GM19043 (cell line): ENCODE measurements at regions not wholly inside any gene's neighbourhood (a gene's known extent, or its start where the extent isn't known, plus 50 kb on each side); places are given as distances from the start of the nearest gene placed in this dataset.
"Not testable (repeated sequence)": the region's sequence is repeated elsewhere in the genome, so short reads cannot be mapped to it uniquely, and the experiment has no call there.

Experiments used
- ATAC-seq: cut with Tn5 transposase; IDR thresholded peaks from one replicate; pipeline ENCODE4 v1.9.1; 2021; ENCODE audit warnings: low read depth; ENCODE audit not compliant: unreplicated experiment

DNA sequence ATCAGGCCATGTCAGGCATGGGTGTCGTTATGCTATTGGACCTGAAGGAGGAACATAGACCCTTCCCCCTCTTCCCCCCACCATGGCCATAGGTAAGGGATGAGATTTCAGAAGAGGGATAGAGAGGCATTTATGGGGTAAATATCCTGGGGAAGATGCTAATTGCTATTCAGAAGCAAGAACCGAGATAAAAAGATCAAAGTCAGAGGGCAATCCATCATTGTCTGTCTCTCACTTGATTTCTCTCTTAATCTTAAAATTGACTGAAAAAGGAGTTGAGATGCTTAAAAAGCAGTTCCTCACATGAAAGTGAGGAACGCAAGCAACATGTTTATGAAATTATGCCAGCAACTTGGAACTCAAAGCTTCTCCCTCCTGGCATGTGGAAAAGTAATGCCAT, 212.0 kb downstream of the RPAP3 start:
- ATAC-seq = no peak

DNA sequence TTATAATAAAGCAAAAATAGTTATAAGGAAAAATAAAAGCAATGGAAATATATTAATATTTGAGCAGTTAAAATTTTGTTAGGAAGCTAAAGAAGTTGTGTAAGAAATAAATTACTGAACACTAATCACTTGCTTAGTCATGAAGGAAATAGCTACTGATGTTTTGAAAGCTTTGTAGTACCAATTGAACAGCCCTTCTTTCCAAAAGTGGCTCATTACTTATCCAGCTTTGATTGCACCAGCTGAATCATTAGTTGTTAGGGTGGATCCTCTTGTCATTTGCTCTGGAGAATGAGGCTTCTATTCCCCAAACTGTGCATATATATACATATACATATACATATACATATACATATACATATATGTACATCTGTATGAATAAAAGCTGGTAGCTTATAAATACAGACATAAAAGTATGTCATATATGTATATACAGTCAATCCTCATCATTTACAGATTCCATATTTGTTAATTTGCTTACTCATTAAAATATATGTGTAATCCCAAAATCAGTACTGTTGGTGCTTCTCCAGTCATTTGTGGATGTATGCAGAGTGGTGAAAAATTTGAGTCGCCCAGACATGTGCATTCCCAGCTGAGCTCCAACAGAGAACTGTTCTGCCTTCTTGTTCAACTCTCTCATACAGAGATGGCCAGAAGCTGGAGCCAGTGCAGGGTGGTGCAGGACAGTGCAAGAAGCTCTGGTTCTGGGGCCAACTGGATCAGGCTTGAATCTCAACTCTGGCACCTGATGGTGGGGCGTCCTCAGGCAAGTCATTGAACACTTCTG, 214.1 kb downstream of the RPAP3 start:
- no peak for ATAC-seq

DNA sequence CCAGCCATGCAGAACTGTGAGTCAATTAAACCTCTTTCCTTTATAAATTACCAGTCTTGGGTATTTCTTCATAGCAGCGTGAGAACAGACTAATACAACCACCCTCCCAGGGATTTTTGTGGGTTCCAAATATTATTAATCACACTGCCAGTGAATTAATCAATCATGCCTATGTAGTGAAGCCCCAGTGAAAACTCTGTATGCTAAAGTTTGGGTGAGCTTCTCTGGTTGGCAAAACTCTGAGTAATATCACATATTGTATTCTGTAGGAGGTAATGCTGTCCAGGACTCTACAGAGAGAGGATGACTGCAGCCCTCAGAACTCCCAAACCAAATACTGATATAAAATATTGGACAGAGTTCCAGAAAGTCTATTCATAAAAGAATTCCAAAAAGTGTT, 216.9 kb downstream of the RPAP3 start:
- no peak for ATAC-seq

DNA sequence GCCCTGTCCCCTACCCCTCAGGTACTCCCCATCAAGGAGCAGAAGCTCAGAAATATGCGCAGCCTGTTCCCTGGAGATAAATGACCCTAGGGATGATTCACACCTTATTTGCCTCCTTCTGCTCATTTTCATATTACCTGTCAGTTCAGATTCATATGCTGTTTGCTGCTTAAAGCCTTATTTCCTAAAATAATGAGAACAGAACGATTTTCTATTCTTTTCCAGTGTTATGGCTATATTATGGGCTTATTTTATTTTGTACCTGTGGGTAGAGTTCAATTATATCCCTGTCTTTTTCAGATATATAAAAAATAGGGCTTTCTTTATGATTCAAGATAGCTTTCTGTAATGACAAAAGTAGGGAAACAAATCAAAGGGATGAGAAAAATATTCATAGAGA, 224.8 kb downstream of the RPAP3 start:
- no peak for ATAC-seq

DNA sequence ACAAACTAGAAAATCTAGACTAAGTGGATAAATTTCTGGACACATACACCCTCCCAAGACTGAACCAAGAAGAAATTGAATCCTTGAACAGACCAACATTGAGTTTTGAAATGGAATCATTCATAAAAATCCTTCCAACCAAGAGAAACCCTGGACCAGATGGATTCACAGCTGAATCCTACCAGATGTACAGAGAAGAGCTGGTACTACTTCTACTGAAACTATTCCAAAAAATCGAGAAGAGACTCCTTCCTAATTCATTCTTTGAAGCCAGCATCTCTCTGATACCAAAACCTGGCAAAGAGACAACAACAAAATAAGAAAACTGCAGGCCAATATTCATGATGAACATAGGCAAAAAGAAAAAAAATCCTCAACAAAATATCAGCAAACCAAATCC, 227.4 kb downstream of the RPAP3 start:
- ATAC-seq = no peak

DNA sequence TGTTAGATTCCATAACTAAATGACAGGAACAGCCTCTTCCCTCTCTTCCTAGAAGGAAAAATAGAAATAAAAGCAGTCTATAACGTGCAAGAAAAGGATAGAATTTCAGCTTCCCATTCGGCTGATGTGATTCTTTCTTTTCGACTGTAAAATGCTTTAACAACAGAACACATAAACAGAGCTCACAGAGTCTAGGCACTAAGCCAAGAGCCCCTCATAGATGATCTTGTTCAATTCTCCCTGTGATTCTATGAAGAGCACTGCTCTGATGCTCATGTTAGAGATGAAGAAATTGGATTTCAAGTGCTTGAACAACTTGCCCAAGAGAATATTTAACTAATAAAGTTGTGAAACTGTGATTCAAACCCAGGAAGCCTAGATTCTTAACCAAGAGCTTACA, 232.7 kb downstream of the RPAP3 start:
- ATAC-seq = no peak

DNA sequence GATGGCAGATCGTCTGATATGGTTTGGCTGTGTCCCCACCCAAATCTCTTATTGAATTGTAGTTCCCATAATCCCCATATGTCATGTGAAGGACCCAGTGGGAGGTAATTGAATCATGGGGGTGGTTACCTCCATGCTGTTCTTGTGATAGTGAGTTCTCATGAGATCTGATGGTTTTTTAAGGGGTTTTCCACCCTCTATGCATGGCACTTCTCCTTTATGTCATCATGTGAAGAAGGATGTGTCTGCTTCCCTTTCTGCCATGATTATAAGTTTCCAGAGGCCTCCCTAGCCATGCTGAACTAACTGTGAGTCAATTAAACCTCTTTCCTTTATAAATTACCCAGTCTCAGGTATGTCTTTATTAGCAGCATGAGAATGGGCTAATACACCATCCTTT, 235.5 kb downstream of the RPAP3 start:
- ATAC-seq = not testable (repeated sequence)

DNA sequence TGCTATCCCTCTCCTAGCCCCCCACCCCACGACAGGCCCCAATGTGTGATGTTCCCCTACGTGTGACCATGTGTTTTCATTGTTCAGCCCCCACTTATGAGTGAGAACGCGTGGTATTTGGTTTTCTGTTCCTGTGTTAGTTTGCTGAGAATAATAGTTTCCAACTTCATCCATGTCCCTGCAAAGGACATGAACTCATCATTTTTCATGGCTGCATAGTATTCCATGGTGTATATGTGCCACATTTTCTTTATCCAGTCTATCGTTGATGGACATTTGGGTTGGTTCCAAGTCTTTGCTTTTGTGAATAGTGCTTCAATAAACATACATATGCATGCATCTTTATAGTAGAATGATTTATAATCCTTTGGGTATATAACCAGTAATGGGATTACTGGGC, 241.9 kb downstream of the RPAP3 start:
- not testable (repeated sequence) for ATAC-seq

DNA sequence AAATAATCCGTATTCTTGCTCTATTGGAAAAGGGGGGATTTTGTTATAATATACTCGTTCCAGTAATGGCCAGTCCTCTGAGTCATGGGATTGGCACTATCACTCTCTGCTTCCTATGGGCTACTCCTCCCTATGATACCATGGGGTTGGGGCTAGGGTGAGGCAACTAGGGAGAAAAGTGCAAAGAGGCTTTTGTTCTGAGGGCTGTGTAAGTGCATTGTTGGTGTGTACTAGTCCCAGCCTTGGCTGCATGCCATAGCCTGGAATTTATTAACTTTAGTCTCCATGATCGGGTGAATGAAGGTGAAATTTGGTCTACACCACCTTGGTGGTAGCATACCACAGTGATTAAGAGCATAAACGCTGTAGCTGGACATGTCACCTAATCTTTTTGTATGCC, 247.6 kb downstream of the RPAP3 start:
- no peak for ATAC-seq

DNA sequence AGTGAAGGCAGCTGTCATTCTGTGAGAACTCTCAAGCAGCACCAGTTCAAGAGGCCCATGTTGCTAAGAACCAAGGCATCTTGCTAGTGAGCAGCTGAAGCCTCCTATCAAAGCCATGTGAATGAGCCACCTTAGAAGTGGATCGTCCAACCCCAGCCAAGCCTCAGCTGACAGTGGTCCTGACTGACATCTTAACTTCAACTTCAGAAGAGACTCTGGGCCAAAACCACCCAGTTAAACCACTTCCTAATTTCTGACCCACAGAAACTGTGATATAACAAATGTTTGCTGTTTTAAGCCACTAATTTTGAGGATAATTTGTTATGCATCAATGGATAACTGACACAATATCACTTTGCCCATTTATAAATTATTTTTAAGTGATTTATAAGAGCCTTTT, 256.0 kb downstream of the RPAP3 start:
- no peak for ATAC-seq

DNA sequence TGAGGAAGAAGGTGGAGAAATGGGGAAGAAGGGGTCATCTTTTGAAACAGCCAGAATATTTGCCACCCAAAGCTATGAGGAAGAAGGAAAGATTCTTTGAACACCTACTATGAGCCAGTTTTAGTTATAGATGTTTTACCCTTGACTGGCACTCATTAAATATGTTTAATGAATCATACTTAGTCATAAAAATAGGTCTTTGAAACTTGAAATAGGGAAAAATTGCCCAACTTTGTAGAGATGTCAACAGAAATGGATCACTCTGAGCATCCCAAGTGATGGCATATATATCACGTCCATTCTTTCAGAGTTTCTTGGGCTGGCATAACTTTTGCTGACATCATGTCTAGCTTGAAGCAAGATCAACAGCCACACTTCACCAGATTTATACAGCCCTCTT, 263.5 kb downstream of the RPAP3 start:
- no peak for ATAC-seq

DNA sequence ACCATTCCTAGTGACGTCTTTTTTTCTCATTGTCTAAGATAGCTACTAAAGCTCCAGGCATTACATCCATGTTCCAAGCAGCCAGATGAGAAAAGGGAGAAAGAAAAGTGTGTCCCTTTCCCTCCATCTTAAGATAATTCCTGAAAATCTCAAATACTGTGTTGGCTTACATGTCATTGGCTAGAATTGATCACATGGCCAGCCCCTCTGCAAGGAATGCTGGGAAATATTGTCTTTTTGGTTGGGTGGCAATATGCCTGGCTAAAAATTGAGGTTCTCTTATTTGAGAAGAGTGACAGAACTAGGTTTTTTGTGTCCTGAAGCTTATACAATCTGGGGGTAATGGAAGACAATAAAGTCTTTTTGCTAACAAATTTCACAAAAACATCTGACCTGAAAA, 264.3 kb downstream of the RPAP3 start:
- ATAC-seq = no peak

DNA sequence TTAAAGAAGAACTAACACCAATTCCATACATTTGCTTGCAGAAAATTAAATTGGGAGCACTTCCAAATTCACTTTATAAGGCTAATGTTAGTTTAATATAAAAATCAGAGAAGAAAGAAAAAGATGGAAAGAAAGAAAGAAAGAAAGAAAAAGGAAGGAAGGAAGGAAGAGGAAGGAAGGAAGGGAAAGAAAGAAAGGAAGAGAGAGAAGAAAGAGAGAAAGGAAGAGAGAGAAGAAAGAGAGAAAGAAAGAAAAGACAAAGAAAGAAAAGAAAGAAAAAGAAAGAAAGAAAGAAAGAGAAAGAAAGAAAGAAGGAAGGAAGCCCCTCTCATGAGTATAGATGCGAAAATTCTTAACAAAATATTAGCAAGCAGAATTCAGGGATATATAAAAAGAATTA, 267.7 kb downstream of the RPAP3 start:
- no peak for ATAC-seq

DNA sequence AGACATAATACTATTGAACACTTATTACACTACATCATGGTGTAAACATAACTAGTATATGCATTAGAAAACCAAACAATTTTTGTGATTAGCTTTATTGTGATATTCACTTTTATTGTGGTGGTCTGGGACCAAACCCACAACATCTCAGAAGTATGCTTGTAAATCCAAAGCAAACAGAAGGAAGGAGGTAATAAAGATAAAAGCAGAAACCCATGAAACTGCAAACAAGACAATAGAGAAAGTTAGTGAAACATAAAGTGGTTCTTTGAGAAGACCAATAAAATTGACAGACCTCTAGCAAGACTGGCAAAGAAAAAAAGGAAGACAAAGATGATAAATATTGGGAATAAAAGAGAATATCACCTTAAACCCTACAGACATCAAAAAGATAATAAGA, 268.3 kb downstream of the RPAP3 start:
- ATAC-seq = no peak

DNA sequence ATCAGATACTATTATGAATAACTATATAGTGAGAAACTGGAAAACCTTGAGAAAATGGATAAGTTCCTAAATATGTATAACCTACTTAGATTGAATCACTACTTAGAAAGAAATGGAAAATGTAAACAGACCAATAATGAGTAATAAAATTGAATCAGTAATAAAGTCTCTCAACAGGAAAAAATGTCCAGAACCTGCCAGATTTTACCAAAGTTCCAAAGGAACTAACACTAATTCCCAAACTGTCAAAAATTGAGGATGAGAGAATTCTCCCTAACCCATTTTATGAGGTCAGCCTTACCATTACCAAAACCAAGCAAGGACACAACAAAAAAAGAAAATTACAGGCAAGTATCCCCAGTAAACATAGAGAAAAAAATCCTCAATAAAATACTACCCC, 272.0 kb downstream of the RPAP3 start:
- no peak for ATAC-seq

DNA sequence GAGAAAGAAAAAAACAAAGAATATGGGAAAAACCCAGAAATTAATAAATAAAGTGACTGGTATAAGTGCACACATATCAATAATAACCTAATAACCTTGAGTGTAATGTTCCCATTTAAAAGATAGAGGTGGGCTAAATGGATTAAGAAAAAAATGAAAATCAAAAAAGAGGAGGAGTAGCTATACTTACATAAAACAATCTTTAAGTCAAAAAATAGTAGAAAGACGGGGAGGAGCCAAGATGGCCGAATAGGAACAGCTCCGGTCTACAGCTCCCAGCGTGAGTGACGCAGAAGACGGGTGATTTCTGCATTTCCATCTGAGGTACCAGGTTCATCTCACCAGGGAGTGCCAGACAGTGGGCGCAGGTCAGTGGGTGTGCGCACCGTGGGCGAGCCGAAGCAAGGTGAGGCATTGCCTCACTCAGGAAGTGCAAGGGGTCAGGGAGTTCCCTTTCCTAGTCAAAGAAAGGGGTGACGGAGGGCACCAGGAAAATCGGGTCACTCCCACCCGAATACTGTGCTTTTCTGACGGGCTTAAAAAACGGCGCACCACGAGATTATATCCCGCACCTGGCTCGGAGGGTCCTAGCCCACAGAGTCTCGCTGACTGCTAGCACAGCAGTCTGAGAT, 279.0 kb downstream of the RPAP3 start:
- ATAC-seq = not testable (repeated sequence)

DNA sequence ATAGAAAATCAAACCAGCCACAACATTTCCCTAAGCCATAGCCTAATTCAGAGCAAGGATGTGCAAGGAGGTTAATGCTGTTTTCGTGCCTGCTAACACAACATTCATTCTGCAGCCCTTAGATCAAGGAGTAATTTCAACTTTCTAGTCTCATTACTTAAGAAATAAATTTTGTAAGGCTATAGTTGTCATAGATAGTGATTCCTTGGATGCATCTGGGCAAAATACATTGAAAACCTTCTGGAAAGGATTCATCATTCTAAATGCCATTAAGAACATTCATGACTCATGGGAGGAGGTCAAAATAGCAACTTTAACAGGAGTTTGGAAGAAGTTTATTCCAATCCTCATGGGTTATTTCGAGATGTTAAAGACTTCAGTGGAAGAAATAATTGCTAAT, 283.2 kb downstream of the RPAP3 start:
- no peak for ATAC-seq

DNA sequence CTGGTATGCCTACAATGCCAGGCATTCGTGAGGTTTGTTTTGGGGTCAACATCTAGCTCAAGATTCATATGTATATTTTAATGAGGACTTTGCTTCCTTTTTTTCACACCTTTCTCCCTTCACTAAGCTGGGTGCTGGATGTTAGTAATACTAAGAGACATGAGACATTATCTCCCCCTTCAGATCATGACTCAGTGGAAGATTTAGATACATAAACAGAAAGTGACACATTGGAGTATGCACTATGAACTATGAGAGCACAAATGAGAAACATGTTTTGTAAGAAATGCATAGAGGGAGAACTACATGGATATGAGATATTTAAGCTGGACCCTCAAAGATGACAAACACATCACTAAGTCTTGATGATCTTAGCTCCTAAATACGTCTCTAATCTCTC, 286.3 kb downstream of the RPAP3 start:
- no peak for ATAC-seq

DNA sequence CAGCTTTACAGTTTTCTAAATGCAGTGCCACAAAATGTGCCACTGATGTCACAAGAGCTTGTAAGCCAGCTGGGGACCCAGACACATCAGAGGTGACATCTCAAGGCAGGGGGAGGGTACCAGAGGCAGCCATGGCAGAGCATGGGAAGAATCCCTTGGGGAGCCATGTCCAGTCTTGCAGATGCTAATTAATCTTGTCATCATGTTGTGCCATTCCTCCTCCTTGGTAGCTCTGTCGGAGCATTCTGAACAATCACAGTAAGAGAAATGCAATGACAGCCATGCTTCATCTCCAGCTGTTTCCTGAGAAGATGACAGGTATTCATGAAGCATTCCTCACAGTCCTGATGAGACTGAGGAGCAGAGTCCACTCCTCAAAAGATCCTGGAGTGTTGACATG, 287.9 kb downstream of the RPAP3 start:
- no peak for ATAC-seq

DNA sequence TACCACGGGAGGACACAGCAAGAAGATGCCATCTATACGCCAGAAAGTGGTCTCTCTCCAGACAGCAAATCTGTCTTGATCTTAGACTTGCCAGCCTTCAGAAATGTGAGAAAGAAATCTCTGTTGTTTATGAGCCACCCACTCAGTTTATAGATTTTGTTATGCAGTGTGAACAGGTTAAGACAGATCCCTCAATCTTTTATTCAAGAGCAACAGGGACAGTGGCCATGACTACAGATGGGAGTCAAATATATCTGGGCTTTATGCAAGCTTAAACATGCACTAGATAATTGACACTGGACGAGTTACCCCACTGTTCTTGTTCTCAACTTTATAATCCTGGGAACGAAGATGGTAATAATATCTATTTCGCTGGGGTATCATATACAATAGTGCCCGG, 288.7 kb downstream of the RPAP3 start:
- ATAC-seq = no peak

DNA sequence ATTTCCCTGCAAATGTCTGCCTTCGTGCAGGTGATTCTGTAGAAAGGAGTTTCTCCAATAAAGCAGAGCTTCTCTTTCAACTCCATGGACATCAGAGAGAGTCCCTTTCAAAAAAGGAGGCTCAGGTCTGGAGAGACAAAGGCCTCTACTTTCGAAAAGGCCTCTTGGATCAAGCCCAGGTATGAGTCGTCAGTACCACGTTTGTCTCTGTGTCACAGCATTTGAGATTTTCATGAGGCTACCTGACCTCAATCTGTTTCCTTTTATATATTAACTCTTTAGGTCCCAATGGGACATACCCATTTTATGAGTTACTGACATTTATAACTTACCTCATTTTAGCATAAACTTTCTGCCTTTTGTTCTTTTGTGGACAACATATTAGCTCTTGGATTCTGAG, 290.8 kb downstream of the RPAP3 start:
- ATAC-seq = no peak

DNA sequence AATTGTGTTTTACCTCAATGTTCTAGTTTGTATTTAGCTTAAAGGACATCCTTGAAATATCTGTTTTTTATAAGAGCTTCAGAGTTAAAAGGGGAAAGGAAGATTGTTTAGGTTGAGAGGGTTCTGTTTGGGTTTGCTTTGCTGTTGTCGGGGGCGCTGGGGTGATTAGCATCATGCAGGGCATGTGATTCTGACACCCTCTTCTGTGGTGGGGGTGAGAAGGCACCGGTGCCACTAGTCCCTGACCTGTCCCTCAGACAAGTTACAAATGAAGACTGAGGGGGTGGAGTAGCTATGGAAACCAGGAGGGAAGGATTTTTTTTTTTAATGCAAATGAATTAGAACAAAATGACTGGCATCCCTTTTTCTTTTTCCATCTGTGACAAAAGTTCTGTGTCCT, 291.3 kb downstream of the RPAP3 start:
- no peak for ATAC-seq
